ENCODE measurements at regions not wholly inside any gene's neighbourhood (a gene's known extent, or its start where the extent isn't known, plus 50 kb on each side); places are given as distances from the start of the nearest gene placed in this dataset.

GRCh38 chr1:220956501-220957232 lies 77.4 kb downstream of the HLX start:
- no peak for TF ChIP-seq CTCF (IDR thresholded peaks at IDR 0.05)
- Histone ChIP-seq H3K4me3 (ENCODE audit: low read length) (no peak overlapping the region), H3K4me1 (ENCODE audit: control insufficient read depth, insufficient read depth, low read length) (no peaks in the 10 kb centered on the region), H3K27me3 (ENCODE audit: control insufficient read depth, insufficient read depth, low read length) (no peaks in the 10 kb centered on the region), H3K36me3 (ENCODE audit: control insufficient read depth, insufficient read depth, low read length) (no peaks in the 10 kb centered on the region), H3K9me3 (ENCODE audit: control insufficient read depth, insufficient read depth, low read length) (no peaks in the 10 kb centered on the region), H3K27ac (ENCODE audit: low read length) (no peak overlapping the region)
- intact Hi-C loops (cut with micrococcal nuclease), result no loop called here
- ATAC-seq, result no peak
- H3K9me3 Mint-ChIP-seq, result peaks cover 0 to 3% of the 10 kb centered on the region in 2 donors
- no peaks in the 10 kb centered on the region for H3K36me3 Mint-ChIP-seq
- H3K4me3 Mint-ChIP-seq, result no peak overlapping the region
- H3K4me1 Mint-ChIP-seq, result no peaks in the 10 kb centered on the region
- no peak for DNase-seq
- H3K27ac Mint-ChIP-seq, result no peak overlapping the region
- 33% methylated on average over 1 of the region's 2 CpGs for WGBS (ENCODE audit: insufficient coverage)
- no peaks in the 10 kb centered on the region for H3K27me3 Mint-ChIP-seq (ENCODE audit: low read depth in 2 of 2)

GRCh38 chr1:220957233-220957605 lies 78.0 kb downstream of the HLX start:
- H3K4me3 ChIP-seq (ENCODE audit: low read length), result no peak overlapping the region
- H3K27ac Mint-ChIP-seq, result no peak overlapping the region
- intact Hi-C loops (cut with micrococcal nuclease), result no loop called here
- H3K27ac ChIP-seq (ENCODE audit: low read length), result no peak overlapping the region
- H3K9me3 ChIP-seq (ENCODE audit: control insufficient read depth, insufficient read depth, low read length), result no peaks in the 10 kb centered on the region
- H3K4me1 Mint-ChIP-seq, result no peaks in the 10 kb centered on the region
- H3K27me3 ChIP-seq (ENCODE audit: control insufficient read depth, insufficient read depth, low read length), result no peaks in the 10 kb centered on the region
- H3K9me3 Mint-ChIP-seq, result peaks cover 0 to 3% of the 10 kb centered on the region in 2 donors
- TF ChIP-seq CTCF (IDR thresholded peaks at IDR 0.05), result no peak
- DNase-seq (no peak), ATAC-seq (no peak)
- no peaks in the 10 kb centered on the region for H3K4me1 ChIP-seq (ENCODE audit: control insufficient read depth, insufficient read depth, low read length)
- H3K4me3 Mint-ChIP-seq, result no peak overlapping the region
- WGBS (ENCODE audit: insufficient coverage), result 80% methylated on average over 2 of the region's 3 CpGs
- H3K27me3 Mint-ChIP-seq (ENCODE audit: low read depth in 2 of 2), result no peaks in the 10 kb centered on the region
- H3K36me3 Mint-ChIP-seq, result no peaks in the 10 kb centered on the region
- no peaks in the 10 kb centered on the region for H3K36me3 ChIP-seq (ENCODE audit: control insufficient read depth, insufficient read depth, low read length)

- DNase-seq, result no peak
- Mint-ChIP-seq H3K36me3 (no peaks in the 10 kb centered on the region), H3K9me3 (peaks cover 0 to 3% of the 10 kb centered on the region in 2 donors), H3K27ac (no peak overlapping the region), H3K4me1 (no peaks in the 10 kb centered on the region), H3K27me3 (ENCODE audit: low read depth in 2 of 2) (no peaks in the 10 kb centered on the region), H3K4me3 (no peak overlapping the region)
- H3K4me1 ChIP-seq (ENCODE audit: control insufficient read depth, insufficient read depth, low read length), result no peaks in the 10 kb centered on the region
- no peaks in the 10 kb centered on the region for H3K36me3 ChIP-seq (ENCODE audit: control insufficient read depth, insufficient read depth, low read length)
- H3K4me3 ChIP-seq (ENCODE audit: low read length), result no peak overlapping the region
- TF ChIP-seq CTCF (IDR thresholded peaks at IDR 0.05), result no peak
- no peaks in the 10 kb centered on the region for H3K27me3 ChIP-seq (ENCODE audit: control insufficient read depth, insufficient read depth, low read length)
- no peak overlapping the region for H3K27ac ChIP-seq (ENCODE audit: low read length)
- WGBS (ENCODE audit: insufficient coverage), result no CpG with 5 or more reads among the region's 1 CpG
- no peaks in the 10 kb centered on the region for H3K9me3 ChIP-seq (ENCODE audit: control insufficient read depth, insufficient read depth, low read length)
- ATAC-seq, result no peak
- intact Hi-C loops (cut with micrococcal nuclease), result no loop called here
Observed at GRCh38 chr1:220958234-220958633, 79.0 kb downstream of the HLX start.

Measured in natural killer cell (primary cell).